ENCODE measurements at regions not wholly inside any gene's neighbourhood (a gene's known extent, or its start where the extent isn't known, plus 50 kb on each side); places are given as distances from the start of the nearest gene placed in this dataset.

DNA sequence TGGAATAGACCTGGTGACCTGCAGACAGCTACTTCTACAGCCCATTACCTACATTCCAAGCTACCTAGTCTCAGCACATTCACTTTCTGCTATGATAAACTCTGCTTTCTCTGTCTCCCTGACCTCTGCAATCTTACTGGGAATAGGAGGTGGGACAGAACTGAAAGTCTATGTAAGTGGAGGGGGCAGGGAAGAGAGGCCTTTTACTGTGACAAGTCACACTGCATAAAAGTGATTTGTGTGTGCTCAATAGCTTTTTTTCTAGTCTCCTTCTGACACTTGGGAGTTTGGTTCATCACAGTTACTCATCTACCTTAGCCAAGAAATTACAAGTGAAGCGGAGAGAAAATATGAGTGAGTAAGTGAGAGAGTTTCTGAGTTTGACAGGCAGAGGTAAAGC is 322.4 kb downstream of the OLFM4 start:
- TF ChIP-seq POLR2A (IDR thresholded peaks at IDR 0.05) (no peak), CTCF (IDR thresholded peaks at IDR 0.05) (no peak), POLR2AphosphoS5 (IDR thresholded peaks at IDR 0.05) (no peak)
